Medulla oblongata (tissue), 1 donor: ENCODE measurements at regions not wholly inside any gene's neighbourhood (a gene's known extent, or its start where the extent isn't known, plus 50 kb on each side); places are given as distances from the start of the nearest gene placed in this dataset.
"Not testable (repeated sequence)": the region's sequence is repeated elsewhere in the genome, so short reads cannot be mapped to it uniquely, and the experiment has no call there.

ENCODE experiments used
- DNase-seq: peaks from one replicate; pipeline ENCODE4 v3.0.0-alpha.2; 2015; ENCODE audit errors: extremely low spot score

- DNase-seq: no peak
Measured at GRCh38 chr1:79539001-79539400, 532.5 kb upstream of the ADGRL4 start.

- no peak for DNase-seq
Measured at GRCh38 chr1:79532555-79532954, 526.0 kb upstream of the ADGRL4 start.

- no peak for DNase-seq
Measured at GRCh38 chr1:79531790-79532189, 525.3 kb upstream of the ADGRL4 start.

- DNase-seq: no peak
Measured at GRCh38 chr1:79530476-79530875, 523.9 kb upstream of the ADGRL4 start.

- DNase-seq: no peak
Measured at GRCh38 chr1:79530055-79530454, 523.5 kb upstream of the ADGRL4 start.

- DNase-seq: no peak
Measured at GRCh38 chr1:79524126-79524525, 517.6 kb upstream of the ADGRL4 start.

GRCh38 chr1:79519084-79519760 is 512.7 kb upstream of the ADGRL4 start:
- no peak for DNase-seq

GRCh38 chr1:79517470-79518224 is 511.1 kb upstream of the ADGRL4 start:
- DNase-seq: no peak

- no peak for DNase-seq
Measured at GRCh38 chr1:79507770-79508169, 501.2 kb upstream of the ADGRL4 start.

- DNase-seq: no peak
Measured at GRCh38 chr1:79501153-79501552, 494.6 kb upstream of the ADGRL4 start.

- no peak for DNase-seq
Measured at GRCh38 chr1:79499541-79499940, 493.0 kb upstream of the ADGRL4 start.

- DNase-seq: peak; percentile 9
Measured at GRCh38 chr1:79497193-79497773, 490.8 kb upstream of the ADGRL4 start.

- no peak for DNase-seq
Measured at GRCh38 chr1:79496129-79496528, 489.6 kb upstream of the ADGRL4 start.

GRCh38 chr1:79493702-79494101 is 487.2 kb upstream of the ADGRL4 start:
- not testable (repeated sequence) for DNase-seq

- DNase-seq: not testable (repeated sequence)
Measured at GRCh38 chr1:79488572-79489121, 482.1 kb upstream of the ADGRL4 start.

- no peak for DNase-seq
Measured at GRCh38 chr1:79478728-79479373, 472.3 kb upstream of the ADGRL4 start.

GRCh38 chr1:79478160-79478559 is 471.6 kb upstream of the ADGRL4 start:
- DNase-seq: no peak

GRCh38 chr1:79472067-79472656 is 465.6 kb upstream of the ADGRL4 start:
- no peak for DNase-seq

- no peak for DNase-seq
Measured at GRCh38 chr1:79469139-79469538, 462.6 kb upstream of the ADGRL4 start.

- no peak for DNase-seq
Measured at GRCh38 chr1:79460773-79461436, 454.4 kb upstream of the ADGRL4 start.

- no peak for DNase-seq
Measured at GRCh38 chr1:79457562-79458224, 451.2 kb upstream of the ADGRL4 start.
